COR-L47 (cell line): ENCODE measurements at regions not wholly inside any gene's neighbourhood (a gene's known extent, or its start where the extent isn't known, plus 50 kb on each side); places are given as distances from the start of the nearest gene placed in this dataset.

ENCODE experiments used
- DNase-seq: peaks from one replicate; lab custom pipeline; 2025; lab: John Stamatoyannopoulos, UW

DNA sequence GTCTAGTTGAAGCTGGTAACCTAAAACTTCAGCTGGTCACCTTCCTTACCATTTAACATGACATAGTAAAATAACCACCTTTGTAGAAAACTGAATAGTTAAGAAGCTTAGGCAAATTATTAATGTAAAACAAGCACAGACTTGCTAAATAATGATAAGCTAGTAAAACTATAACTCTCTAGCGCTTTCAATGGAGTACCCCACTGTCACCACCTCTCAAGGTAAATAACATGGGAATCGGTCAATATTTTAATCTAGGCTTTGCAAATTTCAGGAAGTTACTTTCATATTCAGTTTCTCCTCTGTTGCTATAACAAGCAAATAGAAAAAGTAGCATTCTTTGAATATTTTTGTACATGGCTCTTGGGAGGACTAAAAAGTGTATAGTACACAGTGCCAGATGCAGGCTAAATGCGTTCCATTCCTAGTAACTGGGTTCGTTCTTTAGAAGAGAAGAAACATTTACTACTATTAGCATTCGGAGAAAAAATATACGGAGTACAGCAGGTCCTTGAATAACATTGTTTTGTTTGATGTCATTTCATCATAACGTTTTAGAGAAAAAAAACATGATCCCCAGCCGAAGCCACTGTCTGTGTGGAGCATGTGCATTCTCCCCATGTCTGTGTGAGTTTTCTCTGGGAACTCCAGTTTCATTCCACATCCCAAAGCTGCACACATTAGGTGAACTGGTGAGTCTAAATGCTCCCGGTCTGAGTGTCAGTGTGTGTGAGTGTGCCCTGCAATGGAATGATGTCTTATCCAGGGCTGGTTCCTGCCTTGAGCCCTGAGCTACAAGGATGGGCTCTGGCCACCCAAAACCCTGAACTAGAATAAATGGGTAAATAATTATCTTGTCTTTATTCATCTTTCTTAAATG is 52.5 kb downstream of the EPRS1 start:
- no peak for DNase-seq

- no peak for DNase-seq
These were observed 54.4 kb downstream of the EPRS1 start for GRCh38 chr1:219991919-219992318.

DNA sequence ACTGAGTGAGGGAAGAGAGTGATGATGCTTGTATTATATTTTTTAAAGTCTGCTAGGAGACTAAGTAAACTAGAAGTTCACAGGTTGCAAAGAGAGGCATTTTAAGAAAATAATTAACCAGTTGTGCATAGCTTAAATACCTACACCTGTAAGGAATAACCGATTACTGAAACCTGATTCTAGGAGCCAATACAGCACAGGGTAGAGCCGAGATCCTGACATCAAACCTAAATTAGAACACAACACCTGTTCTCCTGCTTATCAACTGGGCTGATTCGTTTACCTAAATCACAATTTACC is 54.8 kb downstream of the EPRS1 start:
- DNase-seq, result no peak

GRCh38 chr1:219990782-219991510 is 55.4 kb downstream of the EPRS1 start:
- peak; percentile 9 for DNase-seq

DNA sequence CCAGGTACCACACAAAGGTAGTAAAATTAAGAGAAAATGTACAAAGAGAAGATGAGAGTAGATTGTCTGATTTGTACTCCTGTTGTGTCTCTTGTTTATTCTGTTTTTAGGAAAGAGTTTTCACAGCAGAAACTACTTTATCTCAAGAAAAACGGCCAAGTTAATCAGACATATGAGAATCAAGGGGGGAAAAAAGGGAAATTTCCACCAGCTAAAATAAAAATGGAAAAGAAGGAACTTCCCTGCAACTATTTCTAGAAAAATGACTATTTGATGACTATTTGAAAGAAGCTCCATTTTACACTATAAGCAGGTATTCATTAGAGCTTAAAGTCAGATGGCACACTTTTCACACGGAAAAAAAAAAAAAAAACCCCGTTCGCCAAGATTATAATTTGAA is 56.5 kb downstream of the EPRS1 start:
- DNase-seq, result no peak

GRCh38 chr1:219988818-219989217 is 57.5 kb downstream of the EPRS1 start:
- DNase-seq, result no peak

DNA sequence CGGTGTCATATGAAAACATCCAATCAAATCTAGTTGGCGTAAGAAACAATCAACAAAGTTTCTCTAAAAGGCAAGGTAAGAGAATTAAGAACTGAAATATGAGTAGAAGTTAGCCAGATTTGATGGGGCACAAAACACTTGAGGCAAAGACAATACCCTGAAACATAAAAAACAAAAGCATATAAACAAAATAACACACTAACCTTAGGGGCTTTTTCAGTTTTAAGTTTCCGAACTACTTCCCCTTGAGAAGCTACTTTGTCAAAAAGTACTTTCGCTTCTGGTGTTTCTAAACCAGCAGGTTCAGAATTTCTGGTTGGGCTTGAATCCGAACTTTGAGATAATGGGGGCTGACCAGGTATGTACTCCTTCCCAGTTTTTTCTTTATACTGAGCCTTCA is 57.9 kb downstream of the EPRS1 start:
- DNase-seq, result no peak

DNA sequence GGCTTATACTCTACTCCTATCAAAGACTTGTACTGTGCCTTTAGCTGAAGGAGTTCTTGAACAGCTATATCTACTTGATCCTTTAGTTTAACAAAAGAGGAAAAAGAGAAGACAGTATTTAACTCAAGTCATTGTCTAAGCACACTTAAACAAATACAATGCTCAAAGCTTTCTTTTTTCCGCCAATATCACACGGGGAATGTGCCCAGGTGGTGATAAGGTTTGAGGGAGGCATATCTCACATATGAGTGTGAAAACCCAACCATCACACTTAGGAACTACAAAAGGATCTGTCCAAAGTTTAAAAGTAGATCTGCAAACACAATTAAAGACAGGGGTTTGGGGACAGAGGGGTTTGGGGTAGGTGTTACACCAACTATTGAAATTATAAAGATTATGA is 59.0 kb upstream of the SLC30A10 start:
- no peak for DNase-seq

DNA sequence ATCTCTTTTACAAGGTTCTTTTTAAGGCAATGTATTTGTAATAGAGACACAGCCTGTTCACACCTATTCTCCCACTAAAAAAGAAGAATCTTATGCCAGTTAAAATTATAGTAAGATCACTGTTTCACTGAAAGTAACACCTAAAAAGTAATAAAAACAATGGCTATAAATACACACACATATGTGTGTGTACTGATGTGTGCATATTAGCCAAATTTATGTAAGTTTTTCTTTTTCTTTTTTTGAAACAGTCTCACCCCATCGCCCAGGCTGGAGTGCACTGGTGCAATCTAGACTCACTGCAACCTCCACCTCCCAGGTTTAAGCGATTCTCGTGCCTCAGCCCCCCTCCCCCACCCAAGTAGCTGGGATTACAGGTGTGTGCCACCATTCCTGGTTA is 56.8 kb upstream of the SLC30A10 start:
- no peak for DNase-seq
